Mesendoderm (in vitro differentiated cells): ENCODE measurements at regions not wholly inside any gene's neighbourhood (a gene's known extent, or its start where the extent isn't known, plus 50 kb on each side); places are given as distances from the start of the nearest gene placed in this dataset.

Experiments used
- DNase-seq: peaks from one replicate; pipeline ENCODE4 v3.0.0; 2013
- H2AK5ac ChIP-seq: 2 replicates; pipeline ENCODE4 v1.6.1; 2013; ENCODE audit warnings: low read length, inconsistent platforms
- H2BK120ac ChIP-seq: 2 replicates; pipeline ENCODE4 v1.6.1; 2013; ENCODE audit warnings: low read depth, mild to moderate bottlenecking, low read length, moderate library complexity, mixed read lengths
- H2BK15ac ChIP-seq: replicated peaks from 2 replicates; pipeline ENCODE4 v1.6.1; 2013; ENCODE audit warnings: low read depth, mild to moderate bottlenecking, moderate library complexity
- H2BK5ac ChIP-seq: 2 replicates; pipeline ENCODE4 v1.6.1; 2013; ENCODE audit warnings: low read length, inconsistent platforms
- H3K18ac ChIP-seq: 2 replicates; pipeline ENCODE4 v1.6.1; 2013; ENCODE audit warnings: mild to moderate bottlenecking, low read length, mixed read lengths
- H3K23ac ChIP-seq: one replicate; pipeline ENCODE4 v1.6.1; 2013; ENCODE audit warnings: low read length
- H3K27ac ChIP-seq: 2 replicates; pipeline ENCODE4 v1.5.1; 2013; ENCODE audit warnings: low read depth, mild to moderate bottlenecking, inconsistent platforms, low read length, moderate library complexity
- H3K27me3 ChIP-seq: 2 replicates; pipeline ENCODE4 v1.6.1; 2013; ENCODE audit warnings: low read length, control low read depth, mild to moderate bottlenecking, inconsistent platforms; ENCODE audit not compliant: insufficient read depth, poor library complexity
- H3K36me3 ChIP-seq: 2 replicates; pipeline ENCODE4 v1.6.1; 2013; ENCODE audit warnings: low read length, inconsistent platforms; ENCODE audit not compliant: control insufficient read depth, insufficient read depth
- H3K4ac ChIP-seq: one replicate; pipeline ENCODE4 v1.6.1; 2013; ENCODE audit warnings: low read depth, mild to moderate bottlenecking, low read length, moderate library complexity
- H3K4me1 ChIP-seq: 2 replicates; pipeline ENCODE4 v1.6.1; 2013; ENCODE audit warnings: low read depth, low read length, inconsistent platforms; ENCODE audit not compliant: control insufficient read depth
- H3K4me2 ChIP-seq: 2 replicates; pipeline ENCODE4 v1.6.1; 2013; ENCODE audit warnings: low read length
- H3K4me3 ChIP-seq: 2 replicates; pipeline ENCODE4 v1.5.1; 2013; ENCODE audit warnings: mild to moderate bottlenecking, low read length
- H3K56ac ChIP-seq: one replicate; pipeline ENCODE4 v1.6.1; 2013; ENCODE audit warnings: low read length
- H3K79me1 ChIP-seq: 2 replicates; pipeline ENCODE4 v1.6.1; 2013; ENCODE audit warnings: low read length, inconsistent platforms
- H3K79me2 ChIP-seq: 2 replicates; pipeline ENCODE4 v1.6.1; 2013; ENCODE audit warnings: mild to moderate bottlenecking, low read length; ENCODE audit not compliant: control insufficient read depth, insufficient read depth
- H3K9ac ChIP-seq: 2 replicates; pipeline ENCODE4 v1.6.1; 2013; ENCODE audit warnings: low read length, inconsistent platforms
- H4K5ac ChIP-seq: one replicate; pipeline ENCODE4 v1.6.1; 2013; ENCODE audit warnings: low read length
- H4K8ac ChIP-seq: one replicate; pipeline ENCODE4 v1.6.1; 2013; ENCODE audit warnings: low read depth, mild to moderate bottlenecking, control low read depth, low read length, moderate library complexity
- WGBS: extraction: QIAGEN DNeasy Blood & Tissue Kit; methylation state at CpG from one replicate; pipeline ENCODE4 v1.1.7; 2013; ENCODE audit warnings: low lambda C conversion rate, missing lambda C conversion rate; ENCODE audit not compliant: insufficient coverage; ENCODE audit errors: extremely low coverage; 5-methylcytosine and 5-hydroxymethylcytosine counted together

DNA sequence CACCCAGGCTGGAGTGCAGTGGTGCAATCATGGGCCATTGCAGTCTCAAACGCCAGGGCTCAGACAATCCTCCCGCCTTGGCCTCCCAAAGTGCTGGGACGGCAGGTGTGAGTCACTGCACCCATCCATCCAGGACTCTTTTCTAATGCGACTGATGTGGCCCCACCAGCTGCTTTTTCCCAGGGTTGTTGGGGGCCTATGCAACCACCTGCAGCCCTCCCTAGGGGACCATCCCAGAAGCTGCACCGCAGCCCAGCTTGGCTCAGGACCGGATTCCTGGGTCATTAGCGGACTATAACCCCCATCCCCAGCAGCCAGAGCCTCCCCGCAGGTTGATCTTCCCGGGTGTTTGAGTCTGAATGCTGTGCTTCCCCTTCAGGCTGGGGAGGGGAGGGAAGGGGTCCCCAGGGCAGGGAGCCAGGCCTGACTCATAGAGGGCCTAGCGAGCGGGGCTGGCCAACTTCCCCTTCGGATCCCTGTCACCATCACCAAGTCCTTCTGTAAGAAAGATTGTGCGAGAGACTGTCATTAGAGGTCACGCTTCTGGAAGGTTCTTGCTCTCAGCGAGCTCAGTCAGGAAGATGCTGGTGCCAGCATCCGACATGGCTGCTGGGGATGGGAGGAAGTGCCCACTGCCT lies 108.7 kb upstream of the ACTRT2 start:
- no peaks in the 10 kb centered on the region for H3K4me1 ChIP-seq
- no peak overlapping the region for H2BK5ac ChIP-seq
- H3K36me3 ChIP-seq: no peaks in the 10 kb centered on the region
- H2BK15ac ChIP-seq: no peak overlapping the region
- no peak overlapping the region for H2AK5ac ChIP-seq
- H3K23ac ChIP-seq: no peak overlapping the region
- no peak overlapping the region for H2BK120ac ChIP-seq
- no peak overlapping the region for H3K4me3 ChIP-seq
- H3K27ac ChIP-seq: no peak overlapping the region
- no peak overlapping the region for H3K4me2 ChIP-seq
- no peak overlapping the region for H3K4ac ChIP-seq
- no CpG with 5 or more reads among the region's 16 CpGs for WGBS
- no peaks in the 10 kb centered on the region for H3K79me2 ChIP-seq
- H4K8ac ChIP-seq: no peak overlapping the region
- H3K27me3 ChIP-seq: no peaks in the 10 kb centered on the region
- DNase-seq: no peak
- no peak overlapping the region for H3K56ac ChIP-seq
- H3K9ac ChIP-seq: no peak overlapping the region
- H3K18ac ChIP-seq: no peak overlapping the region
- no peaks in the 10 kb centered on the region for H3K79me1 ChIP-seq
- H4K5ac ChIP-seq: no peak overlapping the region

DNA sequence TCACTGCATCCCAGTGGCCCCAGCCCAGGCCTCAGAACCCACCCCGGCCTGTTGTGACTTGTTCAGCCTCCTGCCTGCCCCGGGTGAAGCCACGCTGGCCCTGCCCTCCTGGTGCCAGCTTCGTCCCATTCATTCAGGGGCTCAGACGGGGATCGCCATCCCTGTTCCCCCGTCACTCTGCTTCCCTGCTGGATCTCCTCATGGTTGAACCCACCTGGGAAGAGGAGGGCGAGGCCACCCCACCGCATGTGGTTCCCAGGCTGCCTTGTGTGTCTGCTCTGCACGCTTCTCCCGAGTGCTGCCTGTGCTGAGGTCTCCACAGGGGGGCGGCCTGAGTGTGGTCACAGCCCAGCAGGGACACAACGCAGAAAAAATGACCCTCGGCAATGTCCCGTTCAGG lies 108.2 kb upstream of the ACTRT2 start:
- H3K4me2 ChIP-seq: no peak overlapping the region
- no peak overlapping the region for H3K18ac ChIP-seq

DNA sequence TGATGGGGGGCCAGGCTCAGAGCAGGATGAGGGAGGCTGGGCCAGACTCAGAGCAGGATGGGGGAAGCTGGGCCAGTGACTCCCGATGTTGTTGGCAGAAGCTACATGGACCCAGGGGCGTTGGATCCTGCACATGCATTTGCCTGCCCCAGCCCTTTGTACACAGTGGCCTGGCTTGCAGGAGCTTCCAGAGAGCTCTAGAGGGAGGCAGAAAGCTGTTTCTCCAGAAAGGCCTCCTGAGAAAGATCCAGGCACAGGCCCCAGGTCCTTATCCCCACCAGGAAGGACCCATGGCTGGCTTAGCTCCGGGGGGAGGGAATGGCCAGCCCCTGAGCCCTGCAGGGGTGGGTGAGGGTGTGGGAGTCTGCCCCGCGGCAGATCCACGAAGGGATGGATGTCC lies 106.6 kb upstream of the ACTRT2 start:
- Histone ChIP-seq H3K4me1 (no peaks in the 10 kb centered on the region), H3K4ac (no peak overlapping the region), H2BK15ac (no peak overlapping the region), H2BK120ac (no peak overlapping the region), H4K5ac (no peak overlapping the region), H4K8ac (no peak overlapping the region), H3K56ac (no peak overlapping the region), H3K79me2 (no peaks in the 10 kb centered on the region), H3K36me3 (no peaks in the 10 kb centered on the region), H2AK5ac (no peak overlapping the region), H3K18ac (no peak overlapping the region), H3K23ac (no peak overlapping the region), H2BK5ac (no peak overlapping the region), H3K9ac (no peak overlapping the region), H3K79me1 (no peaks in the 10 kb centered on the region), H3K4me3 (no peak overlapping the region), H3K4me2 (no peak overlapping the region), H3K27ac (no peak overlapping the region), H3K27me3 (no peaks in the 10 kb centered on the region)
- DNase-seq: peak; percentile 12
- no CpG with 5 or more reads among the region's 6 CpGs for WGBS

More for the DNA sequence above, 108.2 kb upstream of the ACTRT2 start:
- Histone ChIP-seq H3K27me3 (no peaks in the 10 kb centered on the region), H2BK120ac (no peak overlapping the region), H2AK5ac (no peak overlapping the region), H3K79me1 (no peaks in the 10 kb centered on the region), H3K4me1 (no peaks in the 10 kb centered on the region), H3K27ac (no peak overlapping the region), H3K79me2 (no peaks in the 10 kb centered on the region), H4K5ac (no peak overlapping the region), H3K36me3 (no peaks in the 10 kb centered on the region), H3K23ac (no peak overlapping the region), H3K4me3 (no peak overlapping the region), H2BK15ac (no peak overlapping the region), H3K4ac (no peak overlapping the region), H3K56ac (no peak overlapping the region), H4K8ac (no peak overlapping the region), H2BK5ac (no peak overlapping the region), H3K9ac (no peak overlapping the region)
- no peak for DNase-seq
- no CpG with 5 or more reads among the region's 15 CpGs for WGBS

DNA sequence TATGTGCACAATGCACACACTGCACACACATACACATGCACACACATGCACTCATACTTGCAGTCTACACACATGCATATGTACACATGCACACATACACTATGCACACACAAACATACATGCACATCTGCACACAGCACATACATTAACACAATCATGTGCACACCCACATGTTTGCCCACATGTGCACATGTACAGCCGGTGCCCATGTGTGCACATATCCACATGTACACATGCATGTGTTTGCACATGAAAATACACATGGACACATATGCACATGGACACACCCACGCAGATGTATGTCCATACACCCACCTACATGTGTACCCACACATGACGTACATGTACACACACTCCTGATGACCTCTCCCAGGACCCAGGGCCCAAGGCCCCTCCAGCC lies 105.1 kb upstream of the ACTRT2 start:
- no peak overlapping the region for H3K23ac ChIP-seq
- H2BK120ac ChIP-seq: no peak overlapping the region
- no peaks in the 10 kb centered on the region for H3K79me2 ChIP-seq
- DNase-seq: no peak
- H3K4ac ChIP-seq: no peak overlapping the region
- no peaks in the 10 kb centered on the region for H3K36me3 ChIP-seq
- H3K27ac ChIP-seq: no peak overlapping the region
- no CpG with 5 or more reads among the region's 3 CpGs for WGBS
- H2AK5ac ChIP-seq: no peak overlapping the region
- H3K4me1 ChIP-seq: no peaks in the 10 kb centered on the region
- no peak overlapping the region for H4K5ac ChIP-seq
- no peaks in the 10 kb centered on the region for H3K27me3 ChIP-seq
- peak overlapping the region; percentile 16 for H3K4me3 ChIP-seq
- H2BK5ac ChIP-seq: no peak overlapping the region
- H3K79me1 ChIP-seq: no peaks in the 10 kb centered on the region
- H2BK15ac ChIP-seq: no peak overlapping the region
- no peak overlapping the region for H3K56ac ChIP-seq
- no peak overlapping the region for H4K8ac ChIP-seq
- H3K18ac ChIP-seq: no peak overlapping the region
- no peak overlapping the region for H3K4me2 ChIP-seq
- H3K9ac ChIP-seq: no peak overlapping the region

DNA sequence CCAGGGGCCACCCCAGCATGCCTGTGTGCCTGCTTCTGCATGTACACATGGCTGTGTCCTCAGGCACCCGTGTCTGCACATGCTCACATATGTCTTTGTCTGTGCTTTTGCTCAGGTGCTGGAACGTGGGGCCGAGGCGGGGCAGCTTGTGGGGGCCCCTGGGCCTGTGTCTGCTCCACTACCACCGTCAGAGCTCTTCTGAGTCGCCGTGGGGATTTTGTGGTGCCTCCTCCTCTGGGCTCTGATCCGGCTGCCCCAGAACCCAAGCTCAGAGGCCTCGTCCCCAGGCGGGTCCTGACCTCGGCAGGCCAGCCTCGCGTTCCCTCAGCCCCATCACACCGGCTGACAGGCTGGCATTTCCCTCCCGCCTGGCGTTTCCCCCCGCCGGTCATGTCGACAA lies 104.6 kb upstream of the ACTRT2 start:
- Histone ChIP-seq H3K9ac (no peak overlapping the region), H2AK5ac (no peak overlapping the region), H2BK120ac (no peak overlapping the region), H3K18ac (no peak overlapping the region), H4K5ac (no peak overlapping the region), H3K27me3 (no peaks in the 10 kb centered on the region), H3K27ac (no peak overlapping the region), H3K4ac (no peak overlapping the region), H3K79me2 (no peaks in the 10 kb centered on the region), H3K4me3 (no peak overlapping the region), H2BK15ac (no peak overlapping the region), H3K4me2 (no peak overlapping the region), H3K56ac (no peak overlapping the region), H3K23ac (no peak overlapping the region), H4K8ac (no peak overlapping the region), H2BK5ac (no peak overlapping the region), H3K36me3 (no peaks in the 10 kb centered on the region), H3K4me1 (no peaks in the 10 kb centered on the region), H3K79me1 (no peaks in the 10 kb centered on the region)
- no peak for DNase-seq
- no CpG with 5 or more reads among the region's 19 CpGs for WGBS

DNA sequence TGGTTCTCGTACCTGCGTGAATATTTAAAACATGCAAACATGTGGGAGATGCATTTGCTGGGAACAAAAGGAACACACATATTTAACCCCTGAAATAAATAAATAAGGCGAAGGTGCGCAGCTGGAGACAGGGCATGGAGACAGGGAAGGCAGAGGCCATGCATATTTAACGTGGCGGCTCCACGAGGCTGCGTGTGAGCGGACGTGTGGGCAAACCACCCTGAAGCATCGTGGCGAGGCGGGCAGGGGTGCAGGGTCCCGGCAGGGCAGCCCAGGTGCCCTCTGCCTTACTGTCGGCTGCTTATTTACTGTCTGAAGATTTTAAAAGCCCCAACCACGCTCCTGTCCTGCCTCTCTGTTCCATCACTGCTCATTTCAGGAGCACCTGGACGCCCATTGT lies 104.0 kb upstream of the ACTRT2 start:
- H3K79me2 ChIP-seq: no peaks in the 10 kb centered on the region
- WGBS: no CpG with 5 or more reads among the region's 17 CpGs

More for the DNA sequence above, 104.0 kb upstream of the ACTRT2 start:
- Histone ChIP-seq H3K36me3 (no peaks in the 10 kb centered on the region), H3K23ac (no peak overlapping the region), H3K56ac (no peak overlapping the region), H2BK15ac (no peak overlapping the region), H3K4ac (no peak overlapping the region), H3K27ac (no peak overlapping the region), H3K79me1 (no peaks in the 10 kb centered on the region), H3K9ac (no peak overlapping the region), H3K4me2 (no peak overlapping the region), H3K27me3 (no peaks in the 10 kb centered on the region), H2BK120ac (no peak overlapping the region), H2AK5ac (no peak overlapping the region), H3K4me3 (no peak overlapping the region), H4K5ac (no peak overlapping the region), H3K4me1 (no peaks in the 10 kb centered on the region), H2BK5ac (no peak overlapping the region), H4K8ac (no peak overlapping the region), H3K18ac (no peak overlapping the region)
- DNase-seq: no peak
